OCI-LY3 (cell line): ENCODE measurements at regions not wholly inside any gene's neighbourhood (a gene's known extent, or its start where the extent isn't known, plus 50 kb on each side); places are given as distances from the start of the nearest gene placed in this dataset.

Source experiments
- EZH2phosphoT487 ChIP-seq: fragments of 200-600 bp; shearing (Covaris generic); IDR thresholded peaks from 2 replicates; pipeline ENCODE4 v1.6.1; 2018; ENCODE audit warnings: antibody characterized with exemption, mixed run types, low read depth
- TF ChIP-seq, protein P1 (sequence below): fragments of 200-600, 300-600 bp; sonication (generic); IDR thresholded peaks from 2 replicates; pipeline ENCODE4 v1.5.1; 2014; ENCODE audit warnings: antibody characterized with exemption, low read length, low read depth

DNA sequence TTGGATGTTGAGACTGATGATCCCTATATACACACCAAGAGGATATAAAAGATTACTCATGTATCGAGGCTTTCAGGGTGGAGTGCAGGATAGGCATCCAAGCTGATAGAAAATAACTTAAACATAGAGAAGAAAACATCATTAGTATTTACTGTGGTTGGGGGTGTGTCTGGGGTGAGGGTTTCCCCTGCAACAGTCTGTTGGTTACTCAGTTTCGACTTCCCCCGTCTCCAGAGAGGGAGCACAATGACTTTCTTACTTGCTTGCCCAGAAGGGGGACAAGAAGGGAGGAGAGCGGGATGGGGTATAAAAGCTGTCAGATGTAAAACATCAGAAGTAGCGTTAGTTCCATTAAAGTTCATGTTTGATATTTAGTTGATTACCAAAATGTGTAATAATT lies 717.4 kb upstream of the ZP4 start:
- TF ChIP-seq, protein P1, sequence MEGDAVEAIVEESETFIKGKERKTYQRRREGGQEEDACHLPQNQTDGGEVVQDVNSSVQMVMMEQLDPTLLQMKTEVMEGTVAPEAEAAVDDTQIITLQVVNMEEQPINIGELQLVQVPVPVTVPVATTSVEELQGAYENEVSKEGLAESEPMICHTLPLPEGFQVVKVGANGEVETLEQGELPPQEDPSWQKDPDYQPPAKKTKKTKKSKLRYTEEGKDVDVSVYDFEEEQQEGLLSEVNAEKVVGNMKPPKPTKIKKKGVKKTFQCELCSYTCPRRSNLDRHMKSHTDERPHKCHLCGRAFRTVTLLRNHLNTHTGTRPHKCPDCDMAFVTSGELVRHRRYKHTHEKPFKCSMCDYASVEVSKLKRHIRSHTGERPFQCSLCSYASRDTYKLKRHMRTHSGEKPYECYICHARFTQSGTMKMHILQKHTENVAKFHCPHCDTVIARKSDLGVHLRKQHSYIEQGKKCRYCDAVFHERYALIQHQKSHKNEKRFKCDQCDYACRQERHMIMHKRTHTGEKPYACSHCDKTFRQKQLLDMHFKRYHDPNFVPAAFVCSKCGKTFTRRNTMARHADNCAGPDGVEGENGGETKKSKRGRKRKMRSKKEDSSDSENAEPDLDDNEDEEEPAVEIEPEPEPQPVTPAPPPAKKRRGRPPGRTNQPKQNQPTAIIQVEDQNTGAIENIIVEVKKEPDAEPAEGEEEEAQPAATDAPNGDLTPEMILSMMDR = no peak; the same call in 1 of the 2 replicates
- no peak for TF ChIP-seq EZH2phosphoT487
